ENCODE measurements at regions not wholly inside any gene's neighbourhood (a gene's known extent, or its start where the extent isn't known, plus 50 kb on each side); places are given as distances from the start of the nearest gene placed in this dataset.

DNA sequence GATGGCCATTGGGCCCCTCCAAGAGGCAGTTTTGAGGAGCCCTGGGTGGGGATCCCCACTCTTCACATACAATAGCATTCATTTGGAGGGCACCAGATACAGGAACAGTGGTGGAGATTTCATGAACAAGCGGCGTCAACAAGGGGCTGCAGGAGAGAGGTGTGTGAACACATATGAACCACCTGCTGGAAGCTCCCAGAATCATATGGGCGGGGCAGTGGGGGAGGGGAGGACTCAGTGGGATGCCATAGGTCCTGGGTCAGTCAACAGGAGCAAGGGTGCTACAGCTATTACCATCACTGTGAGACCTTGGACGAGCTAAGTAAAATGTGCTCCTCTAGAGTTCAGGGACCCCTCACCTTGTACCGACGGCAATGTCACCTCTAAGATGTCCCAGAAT, 100.4 kb upstream of the IRF2BP2 start:
- H3K27ac ChIP-seq (replicated peaks) = peak overlapping the region; percentile 87
- TF ChIP-seq GABPA (IDR thresholded peaks at IDR 0.05; ENCODE audit: low read depth) (no peak), POLR2AphosphoS5 (IDR thresholded peaks at IDR 0.05; ENCODE audit: low read depth) (no peak), SPI1 (IDR thresholded peaks at IDR 0.05; ENCODE audit: borderline replicate concordance, low read depth) (no peak), CTCF (IDR thresholded peaks at IDR 0.05; ENCODE audit: insufficient read depth, low read length) (no peak)
- TF ChIP-seq, protein P1, sequence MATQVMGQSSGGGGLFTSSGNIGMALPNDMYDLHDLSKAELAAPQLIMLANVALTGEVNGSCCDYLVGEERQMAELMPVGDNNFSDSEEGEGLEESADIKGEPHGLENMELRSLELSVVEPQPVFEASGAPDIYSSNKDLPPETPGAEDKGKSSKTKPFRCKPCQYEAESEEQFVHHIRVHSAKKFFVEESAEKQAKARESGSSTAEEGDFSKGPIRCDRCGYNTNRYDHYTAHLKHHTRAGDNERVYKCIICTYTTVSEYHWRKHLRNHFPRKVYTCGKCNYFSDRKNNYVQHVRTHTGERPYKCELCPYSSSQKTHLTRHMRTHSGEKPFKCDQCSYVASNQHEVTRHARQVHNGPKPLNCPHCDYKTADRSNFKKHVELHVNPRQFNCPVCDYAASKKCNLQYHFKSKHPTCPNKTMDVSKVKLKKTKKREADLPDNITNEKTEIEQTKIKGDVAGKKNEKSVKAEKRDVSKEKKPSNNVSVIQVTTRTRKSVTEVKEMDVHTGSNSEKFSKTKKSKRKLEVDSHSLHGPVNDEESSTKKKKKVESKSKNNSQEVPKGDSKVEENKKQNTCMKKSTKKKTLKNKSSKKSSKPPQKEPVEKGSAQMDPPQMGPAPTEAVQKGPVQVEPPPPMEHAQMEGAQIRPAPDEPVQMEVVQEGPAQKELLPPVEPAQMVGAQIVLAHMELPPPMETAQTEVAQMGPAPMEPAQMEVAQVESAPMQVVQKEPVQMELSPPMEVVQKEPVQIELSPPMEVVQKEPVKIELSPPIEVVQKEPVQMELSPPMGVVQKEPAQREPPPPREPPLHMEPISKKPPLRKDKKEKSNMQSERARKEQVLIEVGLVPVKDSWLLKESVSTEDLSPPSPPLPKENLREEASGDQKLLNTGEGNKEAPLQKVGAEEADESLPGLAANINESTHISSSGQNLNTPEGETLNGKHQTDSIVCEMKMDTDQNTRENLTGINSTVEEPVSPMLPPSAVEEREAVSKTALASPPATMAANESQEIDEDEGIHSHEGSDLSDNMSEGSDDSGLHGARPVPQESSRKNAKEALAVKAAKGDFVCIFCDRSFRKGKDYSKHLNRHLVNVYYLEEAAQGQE (IDR thresholded peaks at IDR 0.05; ENCODE audit: insufficient replicate concordance, low read depth) = no peak

DNA sequence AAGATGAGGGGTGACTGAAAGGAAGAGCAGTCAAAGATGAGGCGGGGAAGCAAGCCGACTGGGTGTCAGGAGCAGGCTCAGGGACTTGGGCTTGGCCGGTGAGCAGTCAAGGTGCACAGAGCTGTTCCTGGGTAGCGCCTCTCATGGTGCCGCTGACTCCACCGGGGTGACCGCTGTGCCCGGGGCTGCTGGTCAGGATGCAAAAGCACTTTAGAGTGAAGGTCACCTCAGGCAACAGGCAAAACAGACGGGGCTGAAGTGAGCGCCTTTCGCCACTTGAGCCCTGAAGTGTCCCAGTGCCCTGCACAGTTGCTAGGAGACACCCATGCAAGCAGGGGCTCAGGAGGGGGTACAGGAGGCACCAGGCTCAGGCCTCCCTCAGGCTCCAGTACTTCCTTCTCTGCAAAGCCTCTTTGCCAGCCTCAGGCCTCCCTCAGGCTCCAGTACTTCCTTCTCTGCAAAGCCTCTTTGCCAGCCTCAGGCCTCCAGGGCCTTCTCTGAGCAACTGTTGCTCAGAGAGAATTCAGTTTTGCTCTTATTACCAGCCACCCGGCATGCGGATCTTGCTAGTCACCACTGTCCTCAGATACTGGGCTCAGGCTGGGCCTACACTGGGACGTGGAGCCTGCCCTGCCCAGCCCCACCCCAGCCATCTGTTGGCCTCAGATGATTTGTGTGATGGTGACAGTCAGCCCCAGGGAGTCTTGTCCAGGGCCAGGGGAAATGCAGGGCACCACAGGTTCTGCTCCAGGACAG, 99.7 kb upstream of the IRF2BP2 start:
- TF ChIP-seq GABPA (IDR thresholded peaks at IDR 0.05; ENCODE audit: low read depth) (no peak), POLR2AphosphoS5 (IDR thresholded peaks at IDR 0.05; ENCODE audit: low read depth) (peak; percentile 33), SPI1 (IDR thresholded peaks at IDR 0.05; ENCODE audit: borderline replicate concordance, low read depth) (0 out of 2 replicates have a peak, but pooled peaks have one; percentile 9), CTCF (IDR thresholded peaks at IDR 0.05; ENCODE audit: insufficient read depth, low read length) (no peak)
- Histone ChIP-seq H3K4me3 (replicated peaks; ENCODE audit: insufficient read depth, low read length) (no peak overlapping the region), H3K27me3 (ENCODE audit: insufficient read depth, poor library complexity, severe bottlenecking) (no peaks in the 10 kb centered on the region), H3K27ac (replicated peaks) (peak overlapping the region; percentile 87)
- peak in 1 of 2 experiments; percentile 89 for DNase-seq (ENCODE audit: low read depth in 1 of 2, low spot score in 1 of 2)

More for the DNA sequence above, 100.4 kb upstream of the IRF2BP2 start:
- no peak overlapping the region for H3K4me3 ChIP-seq (replicated peaks; ENCODE audit: insufficient read depth, low read length)
- DNase-seq (ENCODE audit: low read depth in 1 of 2, low spot score in 1 of 2) = no peak
- H3K27me3 ChIP-seq (ENCODE audit: insufficient read depth, poor library complexity, severe bottlenecking) = no peaks in the 10 kb centered on the region

DNA sequence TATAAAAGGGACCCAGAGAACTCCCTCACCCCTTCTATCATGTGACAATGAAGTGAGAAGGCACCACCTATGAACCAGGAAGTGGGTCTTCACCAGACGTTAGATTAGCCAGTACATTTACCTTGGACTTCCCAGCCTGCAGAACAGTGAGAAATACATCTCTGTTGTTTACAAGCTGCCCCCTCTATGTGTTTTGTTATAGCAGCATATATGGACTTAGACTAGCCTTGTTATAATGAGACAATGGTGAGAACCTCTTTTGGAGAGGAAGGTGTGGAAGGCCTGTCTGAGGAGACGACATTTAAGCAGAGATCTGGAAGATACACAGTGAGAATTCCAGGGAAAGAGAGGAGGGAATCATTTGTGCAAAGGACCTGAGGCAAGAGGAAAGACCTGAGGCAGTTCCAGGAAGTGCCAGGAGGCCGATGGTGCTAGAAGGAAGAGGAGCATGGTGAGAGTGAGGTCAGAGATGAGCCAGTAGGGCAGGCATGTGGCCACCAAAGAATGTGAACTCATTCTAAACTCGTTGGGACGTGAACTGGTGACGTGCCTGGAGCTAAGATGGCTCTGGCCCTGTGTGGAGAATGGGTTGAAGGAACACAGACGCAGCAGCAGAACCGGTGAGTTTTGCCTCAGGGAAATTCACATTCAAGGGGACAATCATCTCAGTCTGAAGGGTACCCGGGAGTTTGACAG, 98.9 kb upstream of the IRF2BP2 start:
- TF ChIP-seq, protein P1 (IDR thresholded peaks at IDR 0.05; ENCODE audit: insufficient replicate concordance, low read depth) = no peak
- TF ChIP-seq CTCF (IDR thresholded peaks at IDR 0.05; ENCODE audit: insufficient read depth, low read length) = no peak
- TF ChIP-seq GABPA (IDR thresholded peaks at IDR 0.05; ENCODE audit: low read depth) = no peak
- no peak for TF ChIP-seq SPI1 (IDR thresholded peaks at IDR 0.05; ENCODE audit: borderline replicate concordance, low read depth)
- TF ChIP-seq POLR2AphosphoS5 (IDR thresholded peaks at IDR 0.05; ENCODE audit: low read depth) = no peak
- H3K27ac ChIP-seq (replicated peaks) = peak overlapping the region; percentile 87

More for the DNA sequence above, 98.9 kb upstream of the IRF2BP2 start:
- H3K4me3 ChIP-seq (replicated peaks; ENCODE audit: insufficient read depth, low read length) = no peak overlapping the region
- H3K27me3 ChIP-seq (ENCODE audit: insufficient read depth, poor library complexity, severe bottlenecking) = no peaks in the 10 kb centered on the region
- no peak for DNase-seq (ENCODE audit: low read depth in 1 of 2, low spot score in 1 of 2)

Data from HL-60 (cell line).